Activated CD8-positive, alpha-beta T cell treated with anti-CD3 and anti-CD28 coated beads for 36 hours (primary cell): ENCODE measurements at regions not wholly inside any gene's neighbourhood (a gene's known extent, or its start where the extent isn't known, plus 50 kb on each side); places are given as distances from the start of the nearest gene placed in this dataset.
"Not testable (repeated sequence)": the region's sequence is repeated elsewhere in the genome, so short reads cannot be mapped to it uniquely, and the experiment has no call there.

Experiments used
- ATAC-seq: fragments of 200-7000 bp; cut with Tn5 transposase; one replicate; pipeline ENCODE4 v1.10.0; 2021; ENCODE audit warnings: mild to moderate bottlenecking, moderate library complexity
- CTCF ChIA-PET: fragments of 350-600 bp; sonication (Branson Sonifier 250); formaldehyde crosslinking; loops from one replicate; lab custom pipeline; 2021; ENCODE audit warnings: antibody characterized with exemption; lab: Charles Lee
- POLR2A ChIA-PET: fragments of 350-600 bp; sonication (Branson Sonifier 250); formaldehyde crosslinking; loops from one replicate; lab custom pipeline; 2021; ENCODE audit warnings: antibody characterized with exemption; lab: Charles Lee
- DNase-seq: peaks from one replicate; pipeline ENCODE4 v3.0.0-alpha.2; 2020
- H3K27ac Mint-ChIP-seq: one replicate; pipeline ENCODE4 v1.8.0; 2021; ENCODE audit warnings: mild to moderate bottlenecking, mixed read lengths
- H3K27me3 Mint-ChIP-seq: one replicate; pipeline ENCODE4 v1.8.0; 2021; ENCODE audit warnings: mixed read lengths
- H3K36me3 Mint-ChIP-seq: one replicate; pipeline ENCODE4 v1.8.0; 2021; ENCODE audit warnings: low read depth, mixed read lengths
- H3K4me1 Mint-ChIP-seq: one replicate; pipeline ENCODE4 v1.8.0; 2021; ENCODE audit warnings: low read depth, mixed read lengths
- H3K4me3 Mint-ChIP-seq: one replicate; pipeline ENCODE4 v1.8.0; 2021; ENCODE audit warnings: mild to moderate bottlenecking, moderate library complexity, mixed read lengths
- H3K9me3 Mint-ChIP-seq: one replicate; pipeline ENCODE4 v1.8.0; 2021; ENCODE audit warnings: mixed read lengths
- intact Hi-C: fragments of 100-400 bp; cut with micrococcal nuclease; formaldehyde crosslinking; loops from one replicate; pipeline ENCODE4 v1.10.0; 2022

DNA sequence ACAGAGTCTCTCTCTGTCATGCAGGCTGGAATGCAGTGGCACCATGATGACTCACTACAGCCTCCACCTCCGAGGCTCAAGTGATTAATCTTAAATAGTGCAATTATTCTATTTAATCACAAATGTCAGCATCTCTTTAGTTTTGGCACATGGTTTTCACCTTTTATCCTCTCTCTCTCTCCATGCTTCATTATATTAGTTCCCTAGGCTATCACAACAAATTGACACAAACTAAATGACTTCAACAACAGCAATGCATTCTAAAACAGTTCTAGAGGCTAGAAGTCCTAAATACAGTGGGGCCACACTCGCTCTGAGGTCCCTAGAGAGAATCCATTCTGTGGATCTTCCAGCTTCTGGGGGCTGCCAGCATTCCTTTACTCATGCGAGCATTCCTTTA is 178.2 kb upstream of the ZNG1F start:
- H3K4me3 Mint-ChIP-seq, CTCF ChIA-PET, POLR2A ChIA-PET, ATAC-seq, DNase-seq, H3K27me3 Mint-ChIP-seq, H3K27ac Mint-ChIP-seq, intact Hi-C loops, H3K36me3 Mint-ChIP-seq, H3K9me3 Mint-ChIP-seq, H3K4me1 Mint-ChIP-seq: not testable (repeated sequence)

DNA sequence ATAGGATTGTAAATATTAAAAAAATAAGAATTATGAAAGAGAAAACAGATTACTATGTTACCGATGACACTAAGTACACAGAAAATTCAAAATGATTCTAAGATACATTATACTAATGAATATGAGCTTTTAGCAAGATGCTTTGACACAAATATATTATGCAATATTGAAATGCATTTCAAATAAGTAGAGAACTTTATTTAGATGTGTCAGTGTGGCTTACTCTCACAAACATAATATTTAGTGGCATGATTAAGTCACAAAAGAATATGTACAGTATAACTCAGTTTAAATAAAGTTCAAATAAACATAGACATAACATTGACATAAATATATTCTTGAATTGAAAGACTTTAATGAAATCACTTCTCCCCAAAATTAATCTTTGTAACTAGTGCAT is 172.7 kb upstream of the ZNG1F start:
- H3K27me3 Mint-ChIP-seq, POLR2A ChIA-PET, H3K27ac Mint-ChIP-seq, DNase-seq, H3K9me3 Mint-ChIP-seq, CTCF ChIA-PET, H3K4me1 Mint-ChIP-seq, intact Hi-C loops, H3K36me3 Mint-ChIP-seq, ATAC-seq, H3K4me3 Mint-ChIP-seq: not testable (repeated sequence)

DNA sequence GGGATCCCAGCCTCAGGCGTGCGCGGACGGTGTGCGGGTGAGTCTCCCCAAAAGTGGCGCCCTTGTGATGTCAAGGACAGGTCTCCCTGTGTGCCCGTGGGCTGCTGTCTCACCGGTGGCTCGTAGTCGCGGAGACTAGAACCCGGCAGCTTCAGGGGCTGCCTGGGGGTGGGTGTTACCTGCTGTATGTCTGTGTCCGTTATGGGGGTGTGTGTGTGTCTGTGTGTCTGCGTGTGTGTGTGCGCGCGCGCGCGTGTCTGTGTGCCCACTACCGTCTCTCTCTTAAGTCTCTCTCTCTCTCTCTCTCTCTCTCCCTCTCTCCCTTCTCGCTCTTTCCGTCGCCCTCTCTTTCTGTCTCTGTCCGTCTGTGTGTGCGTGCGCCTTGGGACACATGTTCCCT is 170.0 kb upstream of the ZNG1F start:
- CTCF ChIA-PET = not testable (repeated sequence)

DNA sequence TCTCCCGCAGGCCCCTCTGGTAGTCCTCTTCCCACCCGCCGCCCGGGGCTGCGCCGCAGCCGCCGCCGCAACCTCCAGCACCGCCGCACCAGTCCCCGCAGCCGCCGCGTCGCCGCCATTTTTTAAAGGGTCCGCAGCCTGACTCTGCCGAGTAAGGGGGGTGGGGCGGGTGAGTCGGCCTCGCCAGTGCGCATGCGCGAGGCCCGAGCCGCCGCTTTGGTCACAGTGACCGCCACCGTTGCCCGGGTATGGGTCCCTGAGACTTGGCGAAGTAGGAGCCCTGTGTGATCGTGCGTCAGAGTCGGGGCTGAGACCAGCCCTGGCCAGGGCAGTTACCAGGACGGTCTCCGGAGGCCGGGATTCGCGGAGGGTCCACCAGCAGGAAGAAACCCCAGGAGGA is 169.6 kb upstream of the ZNG1F start:
- Mint-ChIP-seq H3K4me3 (peak overlapping the region; percentile 99), H3K27ac (peak overlapping the region; percentile 97)
- ATAC-seq, H3K27me3 Mint-ChIP-seq, H3K4me1 Mint-ChIP-seq, intact Hi-C loops, POLR2A ChIA-PET, H3K9me3 Mint-ChIP-seq, CTCF ChIA-PET, H3K36me3 Mint-ChIP-seq: not testable (repeated sequence)
- DNase-seq = peak; percentile 85

More for the DNA sequence above, 170.0 kb upstream of the ZNG1F start:
- POLR2A ChIA-PET, H3K9me3 Mint-ChIP-seq, H3K36me3 Mint-ChIP-seq, intact Hi-C loops, H3K4me1 Mint-ChIP-seq, H3K27me3 Mint-ChIP-seq: not testable (repeated sequence)
- DNase-seq (peak; percentile 56), ATAC-seq (peak; percentile 64)
- peak overlapping the region; percentile 97 for H3K27ac Mint-ChIP-seq
- H3K4me3 Mint-ChIP-seq = peak overlapping the region; percentile 99

DNA sequence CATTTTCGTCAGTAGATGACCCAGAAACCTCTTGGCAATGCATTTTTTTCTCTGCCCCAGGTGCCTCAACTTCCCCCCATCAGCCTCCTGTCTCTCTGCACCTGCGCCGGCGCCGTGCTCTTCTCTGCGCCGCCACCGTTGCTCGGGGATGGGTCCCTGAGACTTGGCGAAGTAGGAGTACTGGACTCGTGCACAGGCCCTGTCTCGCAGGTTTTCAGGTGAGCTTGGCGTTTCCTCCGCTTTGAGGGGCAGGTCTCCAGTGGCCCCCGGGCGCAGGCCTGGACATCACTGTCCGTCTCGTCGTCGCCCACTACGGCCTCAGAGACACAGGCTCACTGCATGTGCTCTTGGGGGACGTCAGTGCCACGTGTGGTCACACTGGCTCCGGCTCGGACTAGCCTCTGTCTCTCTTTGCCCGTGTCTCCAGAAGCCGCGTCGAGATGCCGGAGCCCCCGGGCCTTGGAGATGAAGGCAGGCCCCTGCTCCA is 168.8 kb upstream of the ZNG1F start:
- Mint-ChIP-seq H3K4me3 (peak overlapping the region; percentile 99), H3K27ac (peak overlapping the region; percentile 97)
- intact Hi-C loops, ATAC-seq, CTCF ChIA-PET, H3K4me1 Mint-ChIP-seq, POLR2A ChIA-PET, H3K36me3 Mint-ChIP-seq, H3K9me3 Mint-ChIP-seq, H3K27me3 Mint-ChIP-seq: not testable (repeated sequence)
- peak; percentile 17 for DNase-seq

DNA sequence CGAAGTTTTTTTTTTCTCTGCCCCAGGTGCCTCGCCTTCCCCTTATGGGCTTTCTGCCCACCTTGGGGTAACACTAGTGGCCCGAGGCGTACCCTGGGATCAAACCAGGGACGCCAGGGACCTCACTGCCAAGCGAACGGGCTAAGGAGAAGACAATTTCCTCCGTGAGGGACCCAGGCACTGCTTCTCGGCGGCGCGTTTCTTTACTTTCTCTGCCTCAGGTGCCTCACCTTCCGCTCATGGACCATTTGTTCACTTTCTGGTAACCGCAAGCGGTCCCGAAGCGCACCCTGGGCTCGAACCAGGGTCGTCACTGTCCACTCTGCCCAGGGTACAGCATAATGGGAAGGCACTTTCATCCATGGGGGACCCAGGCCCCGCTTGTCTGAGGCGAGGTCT is 168.2 kb upstream of the ZNG1F start:
- ATAC-seq, H3K36me3 Mint-ChIP-seq, H3K27ac Mint-ChIP-seq, H3K9me3 Mint-ChIP-seq, intact Hi-C loops, H3K27me3 Mint-ChIP-seq, CTCF ChIA-PET, POLR2A ChIA-PET, H3K4me1 Mint-ChIP-seq, DNase-seq: not testable (repeated sequence)
- peak overlapping the region; percentile 99 for H3K4me3 Mint-ChIP-seq

DNA sequence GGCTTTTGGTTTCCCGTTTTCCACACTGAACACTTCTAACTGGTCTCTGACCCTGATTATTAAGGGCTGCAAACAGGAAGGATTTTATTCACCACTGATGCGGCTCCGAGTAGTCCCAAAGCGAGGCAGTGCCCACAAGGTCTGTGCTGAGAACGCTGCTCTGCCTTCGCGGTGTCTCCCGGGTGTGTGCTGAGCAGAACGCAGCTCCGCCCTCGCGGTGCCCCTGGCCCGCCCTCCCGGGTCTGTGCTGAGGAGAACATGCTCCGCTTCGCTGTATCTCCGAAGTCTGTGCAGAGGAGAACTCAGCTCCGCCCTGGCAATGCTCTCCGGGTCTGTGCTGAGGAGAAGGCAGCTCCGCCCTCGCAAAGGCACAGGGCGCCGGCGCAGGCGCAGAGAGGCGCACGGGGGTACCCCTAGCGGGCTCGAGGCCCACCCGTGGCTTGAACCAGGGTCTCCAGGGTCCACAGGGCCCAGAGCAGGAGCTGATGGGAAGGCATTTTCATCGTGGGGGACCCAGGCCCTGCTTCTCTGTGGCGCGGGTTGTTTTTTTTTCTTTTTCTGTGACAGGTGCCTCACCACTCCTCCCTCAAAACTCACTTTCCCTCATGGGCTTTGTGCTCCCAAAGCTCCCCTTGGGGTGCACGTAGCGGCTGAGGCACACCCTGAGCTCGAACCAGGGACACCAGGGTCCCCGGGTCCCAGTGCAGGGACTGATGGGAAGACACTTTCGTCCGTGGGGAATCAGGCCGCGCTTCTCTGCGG is 167.7 kb upstream of the ZNG1F start:
- H3K27ac Mint-ChIP-seq = peak overlapping the region; percentile 86

DNA sequence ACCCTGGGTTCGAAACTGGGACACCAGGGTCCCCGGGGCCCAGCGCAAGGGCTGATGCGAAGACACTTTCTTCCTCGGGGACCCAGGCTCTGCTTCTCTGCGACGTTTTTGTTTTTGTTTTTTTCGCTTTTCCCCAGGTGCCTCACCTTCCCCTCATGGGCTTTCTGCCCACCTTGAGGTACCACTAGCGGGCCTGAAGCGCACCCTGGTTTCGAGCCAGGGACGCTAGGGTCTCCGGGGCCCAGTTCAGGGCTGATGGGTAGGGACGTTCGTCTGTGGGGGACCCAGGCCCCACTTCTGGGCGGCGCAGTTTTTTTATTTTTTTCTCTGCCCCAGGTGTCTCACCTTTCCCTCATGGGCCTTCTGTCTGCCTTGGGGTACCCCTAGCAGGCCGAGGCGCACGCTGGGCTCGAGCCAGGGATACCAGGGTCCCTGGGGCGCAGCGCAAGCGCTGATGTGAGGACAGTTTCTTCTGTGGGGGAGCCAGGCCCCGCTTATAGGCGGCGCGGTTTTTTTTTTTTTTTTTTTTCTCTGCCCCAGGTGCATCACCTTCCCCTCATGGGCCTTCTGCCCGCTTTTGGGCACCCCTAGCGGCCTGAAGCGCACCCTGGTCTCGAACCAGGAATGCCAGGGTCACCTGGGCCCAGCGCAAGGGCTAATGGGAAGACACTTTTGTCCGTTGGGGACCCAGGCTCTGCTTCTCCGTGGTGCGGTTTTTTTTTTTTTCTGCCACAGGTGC is 166.8 kb upstream of the ZNG1F start:
- peak overlapping the region; percentile 77 for H3K27ac Mint-ChIP-seq

More for the DNA sequence above, 167.7 kb upstream of the ZNG1F start:
- H3K36me3 Mint-ChIP-seq, POLR2A ChIA-PET, H3K4me1 Mint-ChIP-seq, CTCF ChIA-PET, H3K27me3 Mint-ChIP-seq, H3K9me3 Mint-ChIP-seq, intact Hi-C loops: not testable (repeated sequence)
- ATAC-seq = peak; percentile 76
- DNase-seq = peak; percentile 94
- peak overlapping the region; percentile 99 for H3K4me3 Mint-ChIP-seq

DNA sequence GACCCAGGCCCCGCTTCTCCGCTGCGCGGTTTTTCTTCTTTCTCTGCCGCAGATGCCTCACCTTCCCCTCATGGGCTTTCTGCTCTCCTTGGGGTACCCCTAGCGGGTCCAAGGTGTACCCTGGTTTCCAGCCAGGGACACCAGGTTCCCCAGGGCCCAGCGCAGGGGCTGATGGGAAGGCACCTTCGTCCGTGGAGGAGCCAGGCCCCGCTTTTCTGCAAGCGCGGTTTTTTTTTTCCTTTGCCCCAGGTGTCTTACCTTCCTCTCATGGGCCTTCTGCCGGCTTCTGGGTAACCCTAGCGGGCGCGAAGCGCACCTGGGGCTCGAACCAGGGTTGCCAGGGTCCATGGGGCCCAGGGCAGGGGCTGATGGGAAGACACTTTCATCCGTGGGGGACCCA is 165.9 kb upstream of the ZNG1F start:
- H3K4me1 Mint-ChIP-seq, H3K27me3 Mint-ChIP-seq, H3K9me3 Mint-ChIP-seq, intact Hi-C loops, ATAC-seq, H3K36me3 Mint-ChIP-seq, POLR2A ChIA-PET, CTCF ChIA-PET: not testable (repeated sequence)
- peak overlapping the region; percentile 70 for H3K4me3 Mint-ChIP-seq
- H3K27ac Mint-ChIP-seq = peak overlapping the region; percentile 88
- peak; percentile 20 for DNase-seq

More for the DNA sequence above, 166.8 kb upstream of the ZNG1F start:
- H3K9me3 Mint-ChIP-seq, intact Hi-C loops, H3K27me3 Mint-ChIP-seq, DNase-seq, H3K36me3 Mint-ChIP-seq, POLR2A ChIA-PET, H3K4me1 Mint-ChIP-seq, CTCF ChIA-PET: not testable (repeated sequence)
- peak; percentile 39 for ATAC-seq
- H3K4me3 Mint-ChIP-seq = peak overlapping the region; percentile 58

DNA sequence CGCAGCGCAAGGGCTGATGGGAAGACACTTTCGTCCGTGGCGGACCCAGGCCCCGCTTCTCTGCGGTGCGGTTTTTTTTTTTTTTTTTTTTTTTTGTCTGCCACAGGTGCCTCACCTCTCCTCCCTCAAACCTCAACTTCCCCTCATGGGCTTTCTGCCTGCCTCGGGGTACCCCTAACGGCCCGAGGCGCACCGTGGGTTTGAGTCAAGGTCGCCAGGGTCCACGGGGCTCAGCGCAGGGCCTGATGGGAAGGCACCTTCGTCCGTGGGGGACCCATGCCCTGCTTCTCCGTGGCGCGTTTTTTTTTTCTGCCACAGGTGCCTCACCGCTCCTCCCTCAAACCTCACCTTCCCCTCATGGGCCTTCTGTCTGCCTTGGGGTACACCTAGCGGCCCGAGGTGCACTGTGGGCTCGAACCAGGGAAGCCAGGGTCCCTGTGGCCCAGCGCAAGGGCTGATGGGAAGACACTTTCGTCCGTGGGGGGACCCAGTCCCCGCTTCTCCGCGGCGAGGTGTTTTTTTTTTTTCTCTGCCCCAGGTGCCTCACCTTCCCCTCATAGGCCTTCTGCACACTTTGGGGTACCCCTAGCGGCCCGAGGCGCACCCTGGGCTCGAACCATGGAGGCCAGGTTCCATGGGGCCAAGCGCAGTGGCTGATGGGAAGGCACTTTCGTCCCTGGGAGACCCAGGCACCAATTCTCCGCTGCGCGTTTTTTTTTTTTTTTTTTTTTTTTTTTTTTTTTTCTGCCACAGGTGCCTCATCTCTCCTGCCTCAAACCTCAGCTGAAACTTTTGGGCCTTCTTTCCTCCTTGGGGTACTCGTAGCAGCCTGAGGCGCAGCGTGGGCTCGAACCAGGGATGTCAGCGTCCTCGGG is 165.2 kb upstream of the ZNG1F start:
- H3K27me3 Mint-ChIP-seq, H3K4me1 Mint-ChIP-seq, CTCF ChIA-PET, intact Hi-C loops, H3K36me3 Mint-ChIP-seq, POLR2A ChIA-PET, H3K9me3 Mint-ChIP-seq: not testable (repeated sequence)
- DNase-seq (peak; percentile 3), ATAC-seq (peak; percentile 30)
- Mint-ChIP-seq H3K27ac (peak overlapping the region; percentile 77), H3K4me3 (peak overlapping the region; percentile 70)

DNA sequence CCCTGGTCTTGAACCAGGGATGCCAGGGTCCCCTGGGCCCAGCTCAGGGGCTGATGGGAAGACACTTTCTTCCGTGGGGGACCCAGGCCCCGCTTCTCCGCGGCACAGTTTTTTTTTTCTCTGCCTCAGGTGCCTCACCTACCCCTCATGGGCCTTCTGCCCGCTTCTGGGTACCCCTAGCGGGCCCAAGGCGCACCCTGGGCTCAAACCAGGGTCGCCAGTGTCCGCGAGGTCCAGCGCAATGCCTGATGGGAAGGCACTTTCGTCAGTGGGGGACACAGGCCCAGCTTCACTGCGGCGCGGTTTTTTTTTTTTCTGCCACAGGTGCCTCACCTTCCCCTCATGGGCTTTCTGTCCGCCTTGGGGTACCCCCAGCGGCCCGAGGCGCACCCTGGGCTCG is 163.9 kb upstream of the ZNG1F start:
- H3K36me3 Mint-ChIP-seq, H3K27ac Mint-ChIP-seq, DNase-seq, CTCF ChIA-PET, H3K4me1 Mint-ChIP-seq, POLR2A ChIA-PET, ATAC-seq, H3K4me3 Mint-ChIP-seq, intact Hi-C loops, H3K27me3 Mint-ChIP-seq, H3K9me3 Mint-ChIP-seq: not testable (repeated sequence)
